H9 (cell line): ENCODE measurements at regions not wholly inside any gene's neighbourhood (a gene's known extent, or its start where the extent isn't known, plus 50 kb on each side); places are given as distances from the start of the nearest gene placed in this dataset.

Experiments
- DNase-seq: peaks from one replicate; pipeline ENCODE4 v3.0.0-alpha.2; 2017
- H2AFZ ChIP-seq: one replicate; pipeline ENCODE4 v1.6.1; 2013; ENCODE audit warnings: mild to moderate bottlenecking, low read length, control low read depth, moderate library complexity
- H2AK5ac ChIP-seq: 2 replicates; pipeline ENCODE4 v1.6.1; 2013; ENCODE audit warnings: low read length, control low read depth, mixed read lengths; ENCODE audit not compliant: insufficient read length
- H2BK120ac ChIP-seq: one replicate; pipeline ENCODE4 v1.6.1; 2013; ENCODE audit warnings: low read depth, mild to moderate bottlenecking, low read length, control low read depth, inconsistent platforms; ENCODE audit not compliant: poor library complexity, severe bottlenecking
- H2BK12ac ChIP-seq: 2 replicates; pipeline ENCODE4 v1.6.1; 2013; ENCODE audit warnings: low read length, control low read depth, mixed read lengths, low read depth; ENCODE audit not compliant: insufficient read length
- H2BK15ac ChIP-seq: 2 replicates; pipeline ENCODE4 v1.6.1; 2013; ENCODE audit warnings: low read depth, low read length, control low read depth
- H2BK20ac ChIP-seq: one replicate; pipeline ENCODE4 v1.6.1; 2013; ENCODE audit warnings: low read depth, mild to moderate bottlenecking, low read length, control low read depth, inconsistent platforms; ENCODE audit not compliant: poor library complexity, severe bottlenecking
- H2BK5ac ChIP-seq: 2 replicates; pipeline ENCODE4 v1.6.1; 2013; ENCODE audit warnings: low read length, control low read depth, mixed read lengths; ENCODE audit not compliant: insufficient read length
- H3K14ac ChIP-seq: 2 replicates; pipeline ENCODE4 v1.6.1; 2013; ENCODE audit warnings: low read length, control low read depth; ENCODE audit not compliant: insufficient read depth
- H3K18ac ChIP-seq: 2 replicates; pipeline ENCODE4 v1.6.1; 2013; ENCODE audit warnings: low read depth, mild to moderate bottlenecking, mixed read lengths, low read length, control low read depth; ENCODE audit not compliant: insufficient read length
- H3K23ac ChIP-seq: 2 replicates; pipeline ENCODE4 v1.6.1; 2013; ENCODE audit warnings: low read length, control low read depth, mixed read lengths, low read depth; ENCODE audit not compliant: insufficient read length
- H3K23me2 ChIP-seq: 2 replicates; pipeline ENCODE4 v1.6.1; 2013; ENCODE audit warnings: low read depth, mild to moderate bottlenecking, mixed read lengths, low read length, control low read depth; ENCODE audit not compliant: insufficient read length, poor library complexity, severe bottlenecking
- H3K27ac ChIP-seq: 2 replicates; pipeline ENCODE4 v1.5.1; 2013; ENCODE audit warnings: low read length, control low read depth, mixed read lengths, low read depth; ENCODE audit not compliant: insufficient read length
- H3K27me3 ChIP-seq: 2 replicates; pipeline ENCODE4 v1.6.1; 2013; ENCODE audit warnings: low read length, control low read depth, inconsistent platforms; ENCODE audit not compliant: insufficient read depth
- H3K4ac ChIP-seq: 2 replicates; pipeline ENCODE4 v1.6.1; 2013; ENCODE audit warnings: low read depth, mild to moderate bottlenecking, control low read depth, inconsistent platforms, low read length, moderate library complexity
- H3K4me1 ChIP-seq: 2 replicates; pipeline ENCODE4 v1.6.1; 2013; ENCODE audit warnings: low read length, control low read depth, inconsistent platforms; ENCODE audit not compliant: insufficient read depth
- H3K4me2 ChIP-seq: 2 replicates; pipeline ENCODE4 v1.6.1; 2013; ENCODE audit warnings: low read length, control low read depth, mixed read lengths; ENCODE audit not compliant: insufficient read length, insufficient read depth
- H3K56ac ChIP-seq: 2 replicates; pipeline ENCODE4 v1.6.1; 2013; ENCODE audit warnings: low read depth, mild to moderate bottlenecking, mixed read lengths, low read length, control low read depth; ENCODE audit not compliant: insufficient read length
- H3K79me1 ChIP-seq: 2 replicates; pipeline ENCODE4 v1.6.1; 2013; ENCODE audit warnings: low read depth, mild to moderate bottlenecking, moderate library complexity, low read length, control low read depth, inconsistent platforms; ENCODE audit not compliant: insufficient read depth, poor library complexity, severe bottlenecking
- H3K79me2 ChIP-seq: 2 replicates; pipeline ENCODE4 v1.6.1; 2013; ENCODE audit warnings: low read length, control low read depth, inconsistent platforms; ENCODE audit not compliant: insufficient read depth
- H3K9ac ChIP-seq: 2 replicates; pipeline ENCODE4 v1.6.1; 2013; ENCODE audit warnings: low read length, control low read depth, mixed read lengths; ENCODE audit not compliant: insufficient read length; ENCODE audit errors: extremely low read depth
- H3K9me3 ChIP-seq: one replicate; pipeline ENCODE4 v1.6.1; 2013; ENCODE audit warnings: low read depth, low read length, inconsistent platforms; ENCODE audit not compliant: control insufficient read depth
- H3T11ph ChIP-seq: one replicate; pipeline ENCODE4 v1.6.1; 2013; ENCODE audit warnings: mild to moderate bottlenecking, low read length, control low read depth, inconsistent platforms
- H4K20me1 ChIP-seq: one replicate; pipeline ENCODE4 v1.6.1; 2013; ENCODE audit not compliant: control insufficient read depth, insufficient read length, insufficient read depth
- H4K5ac ChIP-seq: 2 replicates; pipeline ENCODE4 v1.6.1; 2013; ENCODE audit warnings: low read depth, mild to moderate bottlenecking, mixed read lengths, low read length, control low read depth; ENCODE audit not compliant: insufficient read length
- H4K8ac ChIP-seq: replicated peaks from 2 replicates; pipeline ENCODE4 v1.6.1; 2013; ENCODE audit warnings: low read length, control low read depth, mixed read lengths, low read depth; ENCODE audit not compliant: insufficient read length
- H4K91ac ChIP-seq: 2 replicates; pipeline ENCODE4 v1.6.1; 2013; ENCODE audit warnings: low read depth, mild to moderate bottlenecking, moderate library complexity, mixed read lengths, low read length, control low read depth; ENCODE audit not compliant: insufficient read length
- H3K27ac Mint-ChIP-seq, 3 experiments: 2 replicates in 2 of 3; 3 replicates in 1 of 3; pipeline ENCODE4 v1.8.0; 2020 to 2021; ENCODE audit warnings: mixed read lengths in 3 of 3, mild to moderate bottlenecking in 1 of 3, moderate library complexity in 1 of 3
- H3K27me3 Mint-ChIP-seq: 2 replicates; pipeline ENCODE4 v1.8.0; 2021; ENCODE audit warnings: low read depth, mild to moderate bottlenecking, moderate library complexity, mixed read lengths
- H3K36me3 Mint-ChIP-seq, 3 experiments: 2 replicates in 2 of 3; 3 replicates in 1 of 3; pipeline ENCODE4 v1.8.0; 2020 to 2021; ENCODE audit warnings: low read depth in 3 of 3, mixed read lengths in 3 of 3; ENCODE audit not compliant: insufficient read depth in 1 of 3
- H3K4me1 Mint-ChIP-seq, 2 experiments: 2 replicates each; pipeline ENCODE4 v1.8.0; 2020; ENCODE audit warnings: mixed read lengths in 2 of 2
- H3K4me3 Mint-ChIP-seq, 2 experiments: 2 replicates in 1 of 2; 3 replicates in 1 of 2; pipeline ENCODE4 v1.8.0; 2020 to 2021; ENCODE audit warnings: mild to moderate bottlenecking in 2 of 2, mixed read lengths in 2 of 2, moderate library complexity in 1 of 2
- H3K9me3 Mint-ChIP-seq, 2 experiments: 2 replicates in 1 of 2; 3 replicates in 1 of 2; pipeline ENCODE4 v1.8.0; 2020; ENCODE audit warnings: mild to moderate bottlenecking in 2 of 2, mixed read lengths in 2 of 2, moderate library complexity in 1 of 2
- WGBS: extraction: QIAGEN DNeasy Blood & Tissue Kit; methylation state at CpG from one replicate; pipeline ENCODE4 v1.1.7; 2013; ENCODE audit warnings: missing lambda C conversion rate, low lambda C conversion rate, mixed read lengths; ENCODE audit not compliant: insufficient read length; ENCODE audit errors: extremely low coverage; 5-methylcytosine and 5-hydroxymethylcytosine counted together
- TF ChIP-seq, protein P1 (sequence below): fragments of 200-600 bp; sonication (generic); conservative IDR thresholded peaks from 3 replicates; pipeline ENCODE4 v1.8.0; 2021; ENCODE audit warnings: antibody characterized with exemption, mild to moderate bottlenecking

DNA sequence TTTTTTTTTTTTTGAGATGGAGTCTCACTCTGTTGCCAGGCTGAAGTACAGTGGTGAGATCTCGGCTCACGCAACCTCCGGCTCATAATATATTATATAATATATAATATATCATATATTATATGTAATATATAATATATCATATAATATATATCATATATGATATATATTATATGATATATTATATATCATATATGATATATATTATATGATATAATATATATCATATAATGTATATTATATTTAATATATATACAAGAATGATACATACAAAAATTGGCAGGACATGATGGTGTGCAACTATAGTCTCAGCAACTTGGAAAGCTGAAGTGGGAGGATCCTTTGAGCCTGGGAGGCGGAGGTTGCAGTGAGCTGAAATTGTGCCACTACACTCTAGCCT lies 1725.5 kb downstream of the MRPL39 start:
- H3K36me3 Mint-ChIP-seq, result peaks cover 0 to 10% (median 2%) of the 10 kb centered on the region in 3 experiments; a peak in 4 of 7 replicates
- no peak overlapping the region for H4K91ac ChIP-seq
- H3K56ac ChIP-seq, result no peak overlapping the region
- no peak overlapping the region for H3K27ac ChIP-seq
- no peak overlapping the region for H2BK120ac ChIP-seq
- H2AFZ ChIP-seq, result no peak overlapping the region
- H2BK15ac ChIP-seq, result no peak overlapping the region
- no peak overlapping the region for H2BK12ac ChIP-seq
- no peaks in the 10 kb centered on the region for H3K23me2 ChIP-seq
- H3K9me3 ChIP-seq, result no peaks in the 10 kb centered on the region
- no CpG with 5 or more reads among the region's 4 CpGs for WGBS
- H3K9ac ChIP-seq, result no peak overlapping the region
- H4K20me1 ChIP-seq, result no peaks in the 10 kb centered on the region
- no peaks in the 10 kb centered on the region for H3K27me3 ChIP-seq
- H3K18ac ChIP-seq, result no peak overlapping the region
- H2AK5ac ChIP-seq, result no peak overlapping the region
- H4K5ac ChIP-seq, result no peak overlapping the region
- no peak overlapping the region for H3K14ac ChIP-seq
- TF ChIP-seq, protein P1, sequence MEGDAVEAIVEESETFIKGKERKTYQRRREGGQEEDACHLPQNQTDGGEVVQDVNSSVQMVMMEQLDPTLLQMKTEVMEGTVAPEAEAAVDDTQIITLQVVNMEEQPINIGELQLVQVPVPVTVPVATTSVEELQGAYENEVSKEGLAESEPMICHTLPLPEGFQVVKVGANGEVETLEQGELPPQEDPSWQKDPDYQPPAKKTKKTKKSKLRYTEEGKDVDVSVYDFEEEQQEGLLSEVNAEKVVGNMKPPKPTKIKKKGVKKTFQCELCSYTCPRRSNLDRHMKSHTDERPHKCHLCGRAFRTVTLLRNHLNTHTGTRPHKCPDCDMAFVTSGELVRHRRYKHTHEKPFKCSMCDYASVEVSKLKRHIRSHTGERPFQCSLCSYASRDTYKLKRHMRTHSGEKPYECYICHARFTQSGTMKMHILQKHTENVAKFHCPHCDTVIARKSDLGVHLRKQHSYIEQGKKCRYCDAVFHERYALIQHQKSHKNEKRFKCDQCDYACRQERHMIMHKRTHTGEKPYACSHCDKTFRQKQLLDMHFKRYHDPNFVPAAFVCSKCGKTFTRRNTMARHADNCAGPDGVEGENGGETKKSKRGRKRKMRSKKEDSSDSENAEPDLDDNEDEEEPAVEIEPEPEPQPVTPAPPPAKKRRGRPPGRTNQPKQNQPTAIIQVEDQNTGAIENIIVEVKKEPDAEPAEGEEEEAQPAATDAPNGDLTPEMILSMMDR, result no peak
- H3K27me3 Mint-ChIP-seq, result no peaks in the 10 kb centered on the region
- H3K79me1 ChIP-seq, result no peaks in the 10 kb centered on the region
- H3K4me1 ChIP-seq, result peaks cover 2% of the 10 kb centered on the region; the same call in 1 of the 2 replicates
- H3K4me2 ChIP-seq, result no peak overlapping the region
- no peak overlapping the region for H3K27ac Mint-ChIP-seq
- no peak overlapping the region for H4K8ac ChIP-seq
- no peak overlapping the region for H3K4me3 Mint-ChIP-seq
- H3T11ph ChIP-seq, result no peak overlapping the region
- no peak for DNase-seq
- H2BK5ac ChIP-seq, result no peak overlapping the region
- H3K79me2 ChIP-seq, result no peaks in the 10 kb centered on the region
- H3K4ac ChIP-seq, result no peak overlapping the region
- no peak overlapping the region for H3K23ac ChIP-seq
- no peak overlapping the region for H2BK20ac ChIP-seq
- peaks cover 49 to 71% of the 10 kb centered on the region in 2 experiments for H3K9me3 Mint-ChIP-seq
- no peaks in the 10 kb centered on the region for H3K4me1 Mint-ChIP-seq
